ENCODE measurements at regions not wholly inside any gene's neighbourhood (a gene's known extent, or its start where the extent isn't known, plus 50 kb on each side); places are given as distances from the start of the nearest gene placed in this dataset.
"Not testable (repeated sequence)": the region's sequence is repeated elsewhere in the genome, so short reads cannot be mapped to it uniquely, and the experiment has no call there.

DNA sequence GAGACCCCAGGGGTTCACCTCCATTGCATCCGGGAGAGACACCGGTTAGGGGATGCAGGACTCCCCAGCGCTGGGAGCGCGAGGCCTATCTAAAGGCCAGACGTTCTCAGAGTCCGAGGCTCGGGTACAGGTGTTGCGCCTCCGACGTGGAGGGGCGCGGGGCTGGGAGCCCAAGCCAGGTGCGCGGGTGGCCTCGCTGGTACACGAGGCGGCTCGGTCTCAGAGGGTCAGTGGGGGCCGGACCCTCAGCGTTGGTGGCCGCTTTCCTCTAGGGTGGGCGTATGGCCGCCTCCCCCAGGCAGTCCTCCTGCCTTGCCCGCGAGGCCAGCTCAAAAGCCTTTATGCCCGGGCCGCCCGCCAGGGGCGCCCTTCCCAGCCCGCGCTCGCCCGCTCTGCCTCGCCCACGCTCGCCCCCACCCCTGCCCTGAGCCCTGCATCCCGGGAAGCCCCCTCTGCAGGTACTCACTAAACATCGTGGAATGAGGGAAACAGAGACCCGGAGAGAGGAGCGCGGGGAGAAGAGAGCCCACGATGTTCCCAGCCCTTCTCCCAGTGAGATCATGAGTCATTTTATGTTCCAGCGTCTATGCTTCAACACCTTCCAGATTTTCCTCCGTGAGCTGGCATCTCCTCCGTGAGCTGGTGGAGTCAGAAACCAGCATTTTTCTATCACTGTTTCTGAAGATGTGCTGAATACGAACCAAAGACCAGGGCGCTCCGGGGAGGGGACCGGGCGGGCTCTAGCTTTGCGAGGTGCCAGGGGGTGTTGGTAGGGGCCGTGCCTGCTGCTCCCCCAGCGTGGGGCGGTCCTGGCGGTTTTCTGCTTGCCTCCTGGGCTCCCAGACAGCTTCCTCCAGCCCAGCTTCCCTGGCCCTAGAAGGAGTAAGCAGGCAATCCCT is 73.8 kb downstream of the DIO3 start:
- DNase-seq = no peak

DNA sequence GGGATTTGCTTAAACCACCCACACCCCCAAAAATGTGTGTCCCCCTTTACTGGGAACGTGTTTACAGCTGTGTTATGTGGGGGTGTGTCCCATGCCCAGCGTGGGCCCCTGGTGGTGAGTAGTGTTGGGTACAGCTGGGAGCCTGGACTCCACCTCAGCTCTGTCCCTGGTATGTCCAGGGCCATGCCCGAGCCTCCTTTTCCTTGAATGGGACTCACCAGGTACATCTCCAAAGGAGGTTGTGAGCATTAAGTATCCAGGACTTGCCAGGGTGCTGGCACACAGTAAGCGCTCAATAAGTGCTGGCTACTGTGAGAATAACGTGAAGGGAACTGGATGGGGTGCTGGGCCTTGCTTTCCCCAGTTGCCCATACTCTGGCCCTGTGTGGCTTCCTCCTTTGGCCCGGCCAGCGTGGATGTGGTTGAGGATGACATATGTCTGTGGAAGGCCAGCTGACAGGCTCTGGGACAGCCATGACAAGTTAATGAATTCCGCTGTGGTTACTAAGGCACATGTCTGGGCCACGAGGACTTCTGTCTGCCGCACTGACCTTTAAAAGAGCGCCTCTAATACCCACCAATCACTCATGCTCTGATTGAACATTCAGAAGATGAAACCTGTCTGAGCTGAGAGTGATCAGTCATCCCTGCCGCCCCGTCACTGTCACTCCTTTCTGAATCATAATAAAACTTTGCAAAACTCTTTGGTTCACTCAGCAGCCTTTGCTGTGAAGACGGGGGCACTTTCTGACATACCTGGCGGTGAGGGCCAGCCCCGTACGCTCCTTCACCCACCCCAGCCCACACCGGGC is 74.7 kb downstream of the DIO3 start:
- DNase-seq = no peak

DNA sequence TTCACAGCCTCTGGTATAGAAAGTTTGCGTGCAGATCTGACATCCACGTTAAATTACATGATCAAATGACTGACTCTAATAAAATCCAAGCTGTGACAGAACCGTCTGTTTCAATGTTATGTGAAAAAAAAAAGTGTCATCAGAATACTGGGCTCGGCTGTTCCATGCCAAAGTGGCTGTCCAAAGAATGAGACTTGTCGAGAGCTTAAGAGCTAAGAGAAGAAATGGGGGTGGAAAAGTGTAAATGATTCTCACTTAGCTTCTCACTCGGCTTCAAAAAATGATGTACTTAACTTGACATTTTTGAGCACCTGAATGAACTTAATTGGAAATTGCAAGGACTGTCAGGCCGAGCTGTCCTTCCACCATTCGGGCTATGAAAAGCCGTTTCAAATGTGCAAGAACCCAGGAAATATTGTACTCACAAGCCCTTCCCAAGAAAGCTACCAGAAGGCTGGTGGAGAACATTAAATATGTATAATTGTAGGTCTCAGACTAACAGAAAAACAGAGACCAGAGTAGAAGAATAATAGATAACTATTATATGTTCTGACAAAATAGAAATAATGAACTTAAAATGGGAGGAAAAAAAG is 78.0 kb downstream of the DIO3 start:
- DNase-seq = no peak

DNA sequence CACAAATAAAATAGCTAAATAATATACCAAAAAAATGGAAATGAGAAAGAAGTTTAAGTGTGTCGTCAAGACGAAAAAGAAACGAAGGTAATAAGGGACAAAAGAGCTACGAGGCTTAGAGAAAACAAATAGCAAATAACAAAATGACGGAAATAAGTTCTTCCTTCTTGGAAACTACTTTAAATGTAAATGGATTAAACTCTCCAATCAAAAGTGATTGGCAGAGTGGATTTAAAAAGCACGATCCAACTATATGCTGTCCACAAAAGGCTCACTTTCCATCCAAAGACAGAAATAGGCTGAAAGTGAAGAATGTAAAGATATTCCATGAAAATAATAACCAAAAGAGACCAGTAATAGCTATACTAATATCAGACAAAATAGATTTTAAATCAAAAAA is 82.4 kb downstream of the DIO3 start:
- DNase-seq = no peak

DNA sequence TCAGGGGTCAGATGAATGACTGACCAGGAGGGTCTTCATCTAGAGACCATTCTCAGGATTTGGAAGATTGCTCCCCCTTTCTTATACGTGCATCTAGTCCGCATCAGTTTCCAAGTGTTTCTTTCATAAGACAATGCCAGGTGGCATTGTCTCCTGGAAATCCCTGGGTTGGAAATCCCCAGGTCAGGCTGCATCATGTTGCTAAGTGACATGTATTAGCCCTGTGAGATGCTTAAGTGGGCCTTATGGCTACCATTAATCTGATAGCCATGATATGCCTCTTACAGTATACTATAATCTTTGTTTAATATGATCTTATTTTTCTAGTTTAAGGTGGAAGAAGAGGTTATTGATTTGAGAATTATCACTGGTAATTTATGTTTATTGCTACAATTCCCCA is 92.8 kb downstream of the DIO3 start:
- no peak for DNase-seq

DNA sequence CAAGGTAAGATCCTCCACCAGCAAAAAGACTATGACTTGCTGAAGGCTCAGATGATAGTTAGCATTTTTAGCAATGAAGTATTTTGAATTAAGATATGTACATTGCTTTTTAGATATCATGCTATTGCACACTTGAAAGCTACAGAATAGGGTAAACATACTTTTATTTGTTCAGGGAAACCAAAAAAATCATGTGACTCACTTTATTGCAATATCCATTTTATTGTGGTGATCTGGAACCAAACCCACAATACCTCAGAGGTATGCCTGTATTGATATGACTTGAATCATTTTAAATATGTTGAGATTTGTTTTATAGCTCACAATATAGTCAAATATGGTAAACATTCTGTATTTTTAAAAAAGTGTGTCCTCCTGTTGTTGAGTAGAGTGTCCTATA is 96.1 kb downstream of the DIO3 start:
- DNase-seq = no peak

DNA sequence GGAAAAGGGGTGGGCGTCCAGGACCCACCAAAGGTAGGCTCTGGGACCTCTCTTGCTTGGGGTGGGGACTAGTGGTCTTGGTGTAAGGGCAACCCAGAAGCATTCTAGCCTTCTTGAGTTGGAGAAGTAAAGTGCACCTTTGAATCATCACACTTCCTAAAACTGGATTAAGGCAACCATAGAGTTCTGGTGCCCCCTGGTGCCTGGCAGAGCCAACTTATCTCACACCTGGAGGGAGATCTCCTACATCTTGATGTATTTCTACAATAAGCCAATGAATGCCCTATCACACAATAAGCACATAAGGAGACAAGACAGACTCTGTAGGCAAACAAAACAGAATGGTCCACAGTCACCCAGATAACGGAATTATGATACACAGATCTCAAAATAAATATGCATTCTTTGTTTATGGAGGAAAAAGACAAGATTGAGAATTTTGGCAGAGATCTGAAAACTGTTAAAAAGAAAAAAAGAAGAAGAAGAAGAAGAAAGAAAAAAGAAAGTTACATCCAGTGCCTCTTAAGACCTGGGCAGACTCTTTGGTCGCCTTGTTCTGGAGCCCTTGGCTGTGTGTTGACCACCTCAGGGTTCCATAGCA is 95.9 kb upstream of the PPP2R5C start:
- DNase-seq = peak; percentile 39

DNA sequence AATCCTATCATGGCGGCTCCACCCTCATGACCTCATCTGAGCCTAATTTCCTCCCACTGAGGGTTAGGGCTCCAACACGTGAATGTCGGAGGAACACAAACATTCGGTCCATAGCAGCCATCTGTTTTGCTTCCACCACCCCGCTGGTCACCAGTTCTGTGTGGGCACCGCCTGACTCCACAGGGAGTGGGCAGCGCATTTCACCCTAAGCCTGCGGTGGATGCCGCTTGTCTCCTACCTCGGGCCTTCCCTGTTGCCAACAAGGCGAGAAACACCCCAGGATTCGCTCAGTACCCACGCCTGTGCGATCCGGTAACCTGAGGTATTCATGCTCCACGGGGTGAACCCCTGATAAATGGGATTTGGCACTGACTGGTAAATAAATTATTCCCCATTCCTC is 95.2 kb upstream of the PPP2R5C start:
- no peak for DNase-seq

DNA sequence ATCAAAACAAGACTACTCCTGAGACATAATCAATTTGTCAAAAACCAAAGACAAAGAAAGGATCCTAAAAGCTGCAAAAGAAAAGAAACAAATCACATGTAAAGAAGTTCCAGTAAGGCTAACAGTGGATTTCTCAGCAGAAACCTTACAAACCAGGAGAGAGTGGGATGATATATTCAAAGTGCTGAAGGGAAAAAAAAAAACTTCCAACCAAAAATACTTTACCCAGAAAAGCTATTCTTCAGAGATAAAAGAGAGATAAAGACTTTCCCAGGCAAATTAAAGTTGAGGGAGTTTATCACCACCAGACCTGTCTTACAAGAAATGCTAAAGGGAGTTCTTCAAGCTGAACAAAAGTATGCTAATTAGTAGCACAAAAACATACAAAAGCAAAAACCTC is 91.9 kb upstream of the PPP2R5C start:
- DNase-seq = no peak

DNA sequence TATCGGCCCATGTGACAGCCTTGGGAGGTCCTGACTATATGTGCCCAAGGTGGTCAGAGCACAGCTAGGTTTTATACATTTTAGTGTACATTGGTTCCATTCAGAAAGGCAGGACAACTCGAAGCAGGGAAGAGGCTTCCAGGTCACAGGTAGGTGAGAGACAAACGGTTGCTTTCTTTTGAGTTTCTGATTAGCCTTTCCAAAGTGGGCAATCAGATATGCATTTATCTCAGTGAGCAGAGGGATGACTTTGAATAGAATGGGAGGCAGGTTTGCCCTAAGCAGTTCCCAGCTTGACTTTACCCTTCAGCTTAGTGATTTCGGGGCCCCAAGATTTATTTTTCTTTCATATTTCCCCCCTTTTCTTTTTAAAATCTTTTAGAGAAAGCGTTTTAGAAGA is 87.6 kb upstream of the PPP2R5C start:
- no peak for DNase-seq

DNA sequence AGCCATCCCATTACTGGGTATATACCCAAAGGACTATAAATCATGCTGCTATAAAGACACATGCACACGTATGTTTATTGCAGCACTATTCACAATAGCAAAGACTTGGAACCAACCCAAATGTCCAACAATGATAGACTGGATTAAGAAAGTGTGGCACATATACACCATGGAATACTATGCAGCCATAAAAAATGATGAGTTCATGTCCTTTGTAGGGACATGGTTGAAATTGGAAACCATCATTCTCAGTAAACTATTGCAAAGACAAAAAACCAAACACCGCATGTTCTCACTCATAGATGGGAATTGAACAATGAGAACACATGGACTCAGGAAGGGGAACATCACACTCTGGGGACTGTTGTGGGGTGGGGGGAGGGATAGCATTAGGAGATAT is 85.7 kb upstream of the PPP2R5C start:
- not testable (repeated sequence) for DNase-seq

DNA sequence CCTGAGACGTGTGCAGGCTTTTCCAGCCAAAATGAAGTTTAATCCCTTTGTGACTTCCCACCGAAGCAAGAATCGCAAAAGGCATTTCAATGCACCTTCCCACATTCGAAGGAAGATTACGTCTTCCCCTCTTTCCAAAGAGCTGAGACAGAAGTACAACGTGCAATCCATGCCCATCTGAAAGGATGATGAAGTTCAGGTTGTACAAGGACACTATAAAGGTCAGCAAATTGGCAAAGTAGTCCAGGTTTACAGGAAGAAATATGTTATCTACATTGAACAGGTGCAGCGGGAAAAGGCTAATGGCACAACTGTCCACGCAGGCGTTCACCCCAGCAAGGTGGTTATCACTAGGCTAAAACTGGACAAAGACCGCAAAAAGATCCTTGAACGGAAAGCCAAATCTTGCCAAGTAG is 83.6 kb upstream of the PPP2R5C start:
- DNase-seq = not testable (repeated sequence)

DNA sequence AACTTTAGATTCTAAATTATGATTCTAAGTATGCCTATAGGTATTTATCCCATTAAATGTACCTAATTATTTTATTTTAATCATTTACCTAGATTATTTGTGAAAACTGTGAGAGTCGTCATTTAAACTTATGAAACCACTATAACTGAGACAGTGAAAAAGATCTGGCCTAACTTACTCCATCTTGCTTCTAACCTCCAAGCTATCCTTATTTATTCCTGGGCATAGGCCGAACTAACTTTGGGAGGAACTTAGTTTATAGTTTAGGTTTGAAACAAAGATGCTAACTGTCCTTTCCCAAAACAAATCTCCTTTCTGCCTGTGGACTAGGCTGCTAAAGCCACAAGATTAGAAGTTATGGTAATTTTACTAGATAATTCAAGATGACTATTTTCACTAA is 79.7 kb upstream of the PPP2R5C start:
- no peak for DNase-seq

DNA sequence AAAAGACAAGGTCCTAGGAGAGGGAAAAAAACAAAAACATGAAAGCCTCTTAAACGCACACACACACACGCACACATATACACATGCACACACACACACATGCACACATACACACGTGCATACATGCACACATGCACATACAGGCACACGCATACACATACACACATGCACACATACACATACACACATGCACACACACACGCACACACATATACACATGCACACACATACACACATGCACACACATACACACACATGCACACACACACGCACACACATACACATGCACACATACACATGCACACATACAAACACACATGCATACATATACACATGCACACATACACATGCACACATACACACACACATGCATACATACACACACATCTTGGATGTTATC is 78.1 kb upstream of the PPP2R5C start:
- DNase-seq = no peak

DNA sequence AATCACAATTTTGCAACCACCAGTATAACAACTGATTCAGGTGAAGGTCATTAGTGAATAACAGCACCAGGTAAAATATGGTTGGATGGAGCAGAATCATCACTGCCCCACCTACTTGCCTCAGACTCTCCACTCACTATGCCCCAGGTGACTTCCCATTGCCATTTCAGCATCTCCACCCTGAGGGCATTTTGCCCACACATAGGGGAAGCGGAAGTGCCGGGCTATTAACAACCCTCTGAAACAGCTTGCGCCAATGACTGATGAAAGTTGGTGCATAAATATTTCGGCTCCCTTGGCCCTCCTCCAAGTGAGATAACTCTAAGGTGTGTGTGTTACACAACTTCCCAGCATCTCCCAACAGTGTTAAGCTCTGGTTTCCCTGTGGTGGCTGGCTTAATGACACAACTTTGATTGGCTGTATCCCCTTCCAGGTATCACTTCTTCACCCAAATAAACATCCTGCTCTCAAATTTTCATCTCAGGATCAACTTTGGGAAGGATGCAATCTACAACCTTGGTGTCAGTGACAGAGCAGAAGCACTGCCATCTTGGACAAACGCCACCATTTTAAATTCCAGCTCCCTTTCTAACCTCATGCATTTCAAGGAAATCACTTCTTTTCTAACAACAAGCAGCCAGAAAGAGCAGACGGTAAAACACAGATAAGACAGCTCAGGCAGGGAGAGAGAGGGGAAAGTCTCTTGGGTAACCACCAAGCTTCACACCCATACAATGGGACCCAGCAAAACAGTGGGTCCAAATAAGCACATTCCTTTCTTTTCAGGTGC is 73.6 kb upstream of the PPP2R5C start:
- no peak for DNase-seq

DNA sequence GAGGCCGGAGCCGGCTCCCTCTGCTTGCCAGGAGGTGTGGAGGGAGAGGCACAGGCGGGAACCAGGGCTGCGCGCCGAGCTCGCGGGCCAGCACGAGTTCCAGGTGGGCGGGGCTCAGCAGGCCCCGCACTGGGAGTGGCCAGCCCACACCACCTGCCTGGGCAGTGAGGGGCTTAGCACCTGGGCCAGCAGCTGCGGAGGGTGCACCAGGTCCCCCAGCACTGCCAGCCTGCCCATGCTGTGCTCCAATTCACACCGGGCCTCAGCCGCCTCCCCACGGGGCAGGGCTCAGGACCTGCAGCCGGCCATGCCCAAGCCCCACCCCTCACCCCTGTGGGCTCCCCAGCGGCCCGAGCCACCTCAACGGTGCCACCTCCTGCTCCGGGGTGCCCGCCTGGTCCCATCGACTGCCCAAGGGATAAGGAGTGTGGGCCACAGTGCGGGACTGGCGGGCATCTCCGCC is 72.4 kb upstream of the PPP2R5C start:
- DNase-seq = no peak

DNA sequence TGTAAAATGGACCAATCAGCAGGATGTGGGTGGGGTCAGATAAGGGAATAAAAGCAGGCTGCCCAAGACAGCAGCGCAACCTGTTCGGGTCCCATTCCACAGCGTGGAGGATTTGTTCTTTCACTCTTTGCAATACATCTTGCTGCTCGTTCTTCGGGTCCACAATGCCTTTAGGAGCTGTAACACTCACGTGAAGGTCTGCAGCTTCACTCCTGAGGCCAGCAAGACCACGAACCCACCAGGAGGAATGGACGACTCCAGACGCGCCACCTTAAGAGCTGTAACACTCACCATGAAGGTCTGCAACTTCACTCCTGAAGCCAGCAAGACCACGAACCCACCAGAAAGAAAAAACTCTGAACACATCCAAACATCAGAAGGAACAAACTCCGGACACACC is 71.5 kb upstream of the PPP2R5C start:
- not testable (repeated sequence) for DNase-seq

DNA sequence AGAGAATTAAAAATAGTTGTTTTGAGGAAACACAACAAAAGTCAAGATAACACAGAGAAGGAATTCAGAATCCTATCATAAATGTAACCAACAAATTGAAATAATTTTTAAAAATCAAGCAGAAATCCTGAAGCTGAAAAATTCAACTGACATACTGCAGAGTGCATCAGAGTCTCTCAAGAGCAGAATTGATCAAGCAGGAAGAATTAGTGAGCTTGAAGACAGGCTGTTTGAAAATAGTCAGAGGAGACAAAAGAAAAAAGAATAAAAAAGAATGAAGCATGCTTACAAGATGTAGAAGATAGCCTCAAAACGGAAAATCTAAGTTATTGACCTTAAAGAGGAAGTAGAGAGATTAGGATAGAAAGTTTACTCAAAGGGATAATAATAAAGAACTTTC is 65.8 kb upstream of the PPP2R5C start:
- DNase-seq = no peak

DNA sequence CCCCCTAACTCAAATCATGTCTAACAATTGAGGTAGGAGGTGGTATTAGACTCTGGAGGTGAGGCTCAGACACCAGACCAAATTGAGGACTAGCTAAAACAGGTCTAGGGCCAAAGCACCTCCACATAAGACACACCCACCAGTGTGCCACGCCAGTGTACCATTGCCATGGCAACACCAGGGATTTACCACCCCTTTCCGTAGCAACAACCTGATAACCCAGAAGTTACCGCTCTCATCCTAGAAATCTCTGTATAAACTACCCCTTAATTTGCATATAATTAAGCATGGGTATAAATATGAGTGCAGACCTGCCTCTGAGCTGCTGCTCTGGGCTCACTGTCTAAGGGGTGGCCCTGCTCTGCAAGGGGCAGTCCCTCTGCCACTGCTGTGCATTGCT is 57.4 kb upstream of the PPP2R5C start:
- DNase-seq = no peak

DNA sequence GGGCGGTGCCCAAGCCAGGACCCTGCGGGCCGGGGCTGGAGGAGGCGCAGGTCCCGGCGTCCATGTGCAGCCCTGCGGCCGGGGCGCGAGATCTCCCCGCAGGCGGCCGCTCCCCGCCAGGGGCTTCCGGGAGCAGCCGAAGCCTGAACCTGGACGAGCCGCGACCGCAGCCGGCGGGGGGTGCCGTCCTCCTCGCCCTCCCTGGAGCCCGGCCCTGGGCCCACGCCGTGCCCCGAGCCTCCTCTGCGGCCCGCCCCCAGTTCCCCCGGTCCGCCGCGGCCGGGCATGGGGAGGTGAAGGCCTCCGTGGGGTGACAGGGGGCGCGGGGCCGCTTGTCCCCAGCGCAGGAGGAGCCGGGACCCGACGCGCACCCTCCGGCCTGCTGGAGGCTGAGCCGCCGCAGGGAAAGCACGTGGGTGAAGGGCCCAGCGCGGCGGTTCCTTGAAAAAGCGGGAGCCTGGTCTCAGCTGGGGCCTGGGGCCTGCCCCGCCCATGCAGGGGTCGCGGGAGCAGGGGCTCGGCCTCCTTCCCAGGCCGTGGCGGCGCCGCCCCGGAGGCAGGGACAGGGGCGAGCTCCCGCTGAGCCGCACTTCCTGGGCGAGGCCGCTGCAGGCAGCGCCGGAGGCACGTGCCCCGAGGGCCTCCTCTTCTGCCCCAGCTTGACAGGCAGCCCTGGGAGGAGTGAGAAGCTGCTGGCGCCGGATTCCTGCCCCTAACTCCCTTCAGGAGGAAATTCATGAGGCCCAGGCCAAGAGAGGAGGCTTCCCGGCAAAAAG is 55.6 kb upstream of the PPP2R5C start:
- peak; percentile 27 for DNase-seq
